ENCODE measurements at regions not wholly inside any gene's neighbourhood (a gene's known extent, or its start where the extent isn't known, plus 50 kb on each side); places are given as distances from the start of the nearest gene placed in this dataset.

GRCh38 chr17:63124958-63125357 lies 158.9 kb downstream of the TANC2 start:
- Histone ChIP-seq H3K4me2 (ENCODE audit: low read length) (no peak overlapping the region), H3F3A (ENCODE audit: insufficient read depth, low read length) (no peaks in the 10 kb centered on the region), H3K4me1 (ENCODE audit: insufficient read depth, low read length, severe bottlenecking) (no peaks in the 10 kb centered on the region), H3K79me2 (ENCODE audit: insufficient read depth, low read length) (no peaks in the 10 kb centered on the region), H3K9me3 (ENCODE audit: low read length) (no peaks in the 10 kb centered on the region), H3K27me3 (ENCODE audit: insufficient read depth, low read length) (peaks cover 3% of the 10 kb centered on the region; the same call in 1 of the 2 replicates), H3K36me3 (ENCODE audit: insufficient read depth, low read length) (no peaks in the 10 kb centered on the region), H4K20me1 (ENCODE audit: insufficient read depth, low read length) (no peaks in the 10 kb centered on the region), H3K9ac (ENCODE audit: low read length) (no peak overlapping the region), H3K27ac (ENCODE audit: low read depth, low read length, poor library complexity, severe bottlenecking) (no peak overlapping the region), H3K9me2 (ENCODE audit: low read depth, low read length) (no peaks in the 10 kb centered on the region), H3K4me3 (ENCODE audit: low read depth, low read length, poor library complexity, severe bottlenecking) (no peak overlapping the region), H2AFZ (ENCODE audit: low read length) (no peak overlapping the region)
- TF ChIP-seq CTCF (IDR thresholded peaks at IDR 0.05; ENCODE audit: low read length) (no peak), EZH2 (IDR thresholded peaks at IDR 0.05; ENCODE audit: borderline replicate concordance, low read length) (no peak)

GRCh38 chr17:63125987-63126386 lies 160.0 kb downstream of the TANC2 start:
- no peak overlapping the region for H3K4me2 ChIP-seq (ENCODE audit: low read length)
- H3K79me2 ChIP-seq (ENCODE audit: insufficient read depth, low read length): no peaks in the 10 kb centered on the region
- H3K9ac ChIP-seq (ENCODE audit: low read length): no peak overlapping the region
- no peaks in the 10 kb centered on the region for H3F3A ChIP-seq (ENCODE audit: insufficient read depth, low read length)
- H3K27ac ChIP-seq (ENCODE audit: low read depth, low read length, poor library complexity, severe bottlenecking): no peak overlapping the region
- no peaks in the 10 kb centered on the region for H3K36me3 ChIP-seq (ENCODE audit: insufficient read depth, low read length)
- H3K4me3 ChIP-seq (ENCODE audit: low read depth, low read length, poor library complexity, severe bottlenecking): no peak overlapping the region
- no peaks in the 10 kb centered on the region for H3K9me3 ChIP-seq (ENCODE audit: low read length)
- no peaks in the 10 kb centered on the region for H3K4me1 ChIP-seq (ENCODE audit: insufficient read depth, low read length, severe bottlenecking)
- H2AFZ ChIP-seq (ENCODE audit: low read length): no peak overlapping the region
- TF ChIP-seq CTCF (IDR thresholded peaks at IDR 0.05; ENCODE audit: low read length) (no peak), EZH2 (IDR thresholded peaks at IDR 0.05; ENCODE audit: borderline replicate concordance, low read length) (no peak)
- H3K27me3 ChIP-seq (ENCODE audit: insufficient read depth, low read length): peaks cover 3% of the 10 kb centered on the region; the same call in 1 of the 2 replicates
- no peaks in the 10 kb centered on the region for H3K9me2 ChIP-seq (ENCODE audit: low read depth, low read length)
- no peaks in the 10 kb centered on the region for H4K20me1 ChIP-seq (ENCODE audit: insufficient read depth, low read length)

DNA sequence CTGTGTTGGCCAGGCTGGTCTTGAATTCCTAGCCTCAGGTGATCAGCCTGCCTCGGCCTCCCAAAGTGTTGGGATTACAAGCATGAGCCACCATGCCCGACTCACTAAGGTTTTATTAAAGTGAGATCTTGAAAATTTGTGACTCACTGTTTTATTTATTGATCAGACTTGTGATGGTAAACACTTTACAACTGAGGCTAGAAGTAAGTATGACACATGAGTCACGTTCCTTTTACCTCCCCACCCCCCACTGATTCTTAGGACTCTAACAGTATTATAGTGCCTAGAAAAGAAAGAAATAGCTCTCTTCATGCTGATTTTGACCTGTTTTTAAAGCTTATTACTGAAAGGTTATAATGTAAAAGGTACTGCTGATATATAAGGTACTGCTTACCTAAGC lies 160.6 kb downstream of the TANC2 start:
- Histone ChIP-seq H3K27me3 (ENCODE audit: insufficient read depth, low read length) (peaks cover 3% of the 10 kb centered on the region; the same call in 1 of the 2 replicates), H4K20me1 (ENCODE audit: insufficient read depth, low read length) (no peaks in the 10 kb centered on the region), H3K79me2 (ENCODE audit: insufficient read depth, low read length) (no peaks in the 10 kb centered on the region), H3F3A (ENCODE audit: insufficient read depth, low read length) (no peaks in the 10 kb centered on the region), H2AFZ (ENCODE audit: low read length) (no peak overlapping the region), H3K36me3 (ENCODE audit: insufficient read depth, low read length) (no peaks in the 10 kb centered on the region), H3K27ac (ENCODE audit: low read depth, low read length, poor library complexity, severe bottlenecking) (no peak overlapping the region), H3K9me2 (ENCODE audit: low read depth, low read length) (no peaks in the 10 kb centered on the region), H3K9me3 (ENCODE audit: low read length) (no peaks in the 10 kb centered on the region), H3K4me3 (ENCODE audit: low read depth, low read length, poor library complexity, severe bottlenecking) (no peak overlapping the region), H3K4me1 (ENCODE audit: insufficient read depth, low read length, severe bottlenecking) (no peaks in the 10 kb centered on the region), H3K4me2 (ENCODE audit: low read length) (no peak overlapping the region), H3K9ac (ENCODE audit: low read length) (no peak overlapping the region)
- TF ChIP-seq EZH2 (IDR thresholded peaks at IDR 0.05; ENCODE audit: borderline replicate concordance, low read length) (no peak), CTCF (IDR thresholded peaks at IDR 0.05; ENCODE audit: low read length) (no peak)
